Gastrocnemius medialis (tissue), 4 donors: ENCODE measurements at regions not wholly inside any gene's neighbourhood (a gene's known extent, or its start where the extent isn't known, plus 50 kb on each side); places are given as distances from the start of the nearest gene placed in this dataset.

ENCODE experiments used
- CTCF ChIP-seq, 5 experiments: fragments of 450-650 bp in 3 of 5; fragments of 200-600 bp in 2 of 5; sonication (generic) in 2 of 5; IDR thresholded peaks in 4 of 5; conservative IDR thresholded peaks in 1 of 5; 1 replicate in 4 of 5; 2 replicates in 1 of 5; pipeline ENCODE4 v1.5.1; 2016 to 2019; ENCODE audit warnings: antibody characterized with exemption in 5 of 5, mild to moderate bottlenecking in 3 of 5, moderate library complexity in 3 of 5
- POLR2A ChIP-seq, 2 donors: fragments of 450-650 bp; IDR thresholded peaks; one replicate each; pipeline ENCODE4 v1.6.1; 2017; ENCODE audit warnings: antibody characterized with exemption in 2 of 2, mild to moderate bottlenecking in 2 of 2, moderate library complexity in 2 of 2

DNA sequence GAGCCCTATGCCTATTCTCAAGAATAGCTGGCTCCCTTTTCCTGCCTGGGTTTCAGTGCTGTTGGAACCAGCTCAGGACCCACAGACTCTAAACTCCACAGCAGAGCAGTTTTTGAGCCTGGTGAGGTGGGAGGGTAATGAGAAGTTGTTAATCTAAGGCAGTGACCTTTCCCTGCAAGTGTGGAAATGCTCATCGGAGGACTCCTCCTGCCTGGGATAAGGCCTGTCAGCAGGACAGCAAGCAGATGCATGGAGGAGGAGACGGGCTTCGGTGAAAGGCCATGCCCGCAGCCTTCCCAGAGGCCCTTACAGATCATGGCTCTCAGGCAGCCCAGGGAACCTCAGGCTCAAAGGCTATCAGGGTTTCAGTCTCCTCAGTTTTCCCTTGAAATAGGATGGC, 70.0 kb upstream of the SHISA3 start:
- TF ChIP-seq CTCF (IDR thresholded peaks at IDR 0.05 in 4 of 5, conservative IDR thresholded peaks at IDR 0.05 in 1 of 5) = no peak
- no peak for TF ChIP-seq POLR2A (IDR thresholded peaks at IDR 0.05)
